Left hindlimb (tissue), 1 donor: ENCODE measurements at regions not wholly inside any gene's neighbourhood (a gene's known extent, or its start where the extent isn't known, plus 50 kb on each side); places are given as distances from the start of the nearest gene placed in this dataset.

Experiments used
- DNase-seq: peaks from one replicate; pipeline ENCODE4 v3.0.0-alpha.2; 2018

DNA sequence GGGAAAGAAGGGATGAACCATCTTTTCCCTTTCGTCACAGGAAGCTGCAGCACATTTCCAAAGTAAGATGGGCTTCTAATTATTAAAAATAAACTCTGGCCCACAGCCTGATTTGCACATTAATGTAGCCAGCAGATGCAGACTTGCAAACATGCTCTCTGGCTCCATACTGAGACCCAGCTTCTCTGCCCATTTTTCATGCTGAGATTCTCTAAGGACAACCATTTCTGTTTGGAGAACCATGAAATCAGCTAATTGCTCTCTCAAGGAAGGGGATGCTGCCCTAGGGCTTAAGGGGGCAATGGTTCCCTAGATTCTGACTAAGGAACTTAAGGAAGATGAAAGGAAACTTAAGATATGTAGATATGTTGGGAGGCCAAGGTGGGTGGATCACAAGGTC is 63.0 kb upstream of the CES5A start:
- no peak for DNase-seq

DNA sequence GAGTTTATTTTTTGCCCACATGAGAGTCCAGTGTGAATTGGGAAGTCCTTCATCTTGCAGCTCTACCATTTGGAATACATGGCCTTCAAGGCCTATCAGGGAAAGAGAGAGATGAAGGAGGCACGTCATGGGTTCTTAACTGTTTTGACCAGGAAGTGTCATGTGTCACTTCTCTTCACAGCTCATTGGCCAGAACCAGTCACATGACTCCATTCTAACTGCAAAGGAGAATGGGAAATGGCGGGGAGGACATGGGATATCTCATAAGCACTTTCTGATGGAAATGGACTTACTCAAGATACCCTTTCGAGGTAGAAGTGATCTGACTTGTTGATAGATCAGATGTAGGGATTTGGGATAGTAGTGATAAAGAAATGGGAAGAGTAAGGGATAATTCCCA is 57.9 kb upstream of the CES5A start:
- DNase-seq, result no peak

DNA sequence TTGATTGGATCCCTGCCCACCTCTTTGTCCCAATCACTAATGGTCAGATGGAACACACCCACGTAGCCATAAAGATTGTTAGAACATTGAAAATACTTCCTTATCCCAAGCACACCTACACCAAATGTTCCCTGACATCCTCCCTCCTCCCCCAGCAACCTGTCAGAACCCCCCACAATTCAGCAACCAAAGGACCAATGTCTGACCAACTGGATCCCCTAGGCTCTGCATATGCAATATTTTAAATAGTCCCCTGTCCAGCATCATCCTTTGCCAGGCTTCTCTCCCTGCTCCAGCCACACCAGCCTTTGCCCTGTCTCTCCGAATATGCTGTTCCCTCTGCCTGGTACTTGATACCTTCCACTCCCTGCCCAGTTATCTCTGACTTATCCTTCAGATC is 54.9 kb upstream of the CES5A start:
- no peak for DNase-seq

DNA sequence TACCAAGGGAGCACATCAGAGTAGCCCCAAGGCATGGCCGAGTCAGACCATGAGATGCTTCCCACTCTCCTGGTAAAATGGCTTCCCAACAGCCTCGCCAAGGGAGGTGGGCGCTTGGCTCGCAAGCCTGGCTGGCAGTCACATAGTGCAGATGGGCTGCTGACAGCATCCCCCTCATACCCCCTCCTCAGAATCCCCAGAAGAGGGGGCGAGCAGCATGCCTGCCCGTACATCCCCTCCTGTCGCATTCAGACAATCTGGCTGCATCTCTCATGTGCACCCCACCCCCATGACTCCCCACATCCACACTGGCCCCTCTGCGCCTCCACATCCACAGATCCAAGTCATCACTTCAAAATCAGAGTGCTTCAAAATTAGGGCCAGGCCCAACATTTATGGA is 54.0 kb upstream of the CES5A start:
- no peak for DNase-seq

DNA sequence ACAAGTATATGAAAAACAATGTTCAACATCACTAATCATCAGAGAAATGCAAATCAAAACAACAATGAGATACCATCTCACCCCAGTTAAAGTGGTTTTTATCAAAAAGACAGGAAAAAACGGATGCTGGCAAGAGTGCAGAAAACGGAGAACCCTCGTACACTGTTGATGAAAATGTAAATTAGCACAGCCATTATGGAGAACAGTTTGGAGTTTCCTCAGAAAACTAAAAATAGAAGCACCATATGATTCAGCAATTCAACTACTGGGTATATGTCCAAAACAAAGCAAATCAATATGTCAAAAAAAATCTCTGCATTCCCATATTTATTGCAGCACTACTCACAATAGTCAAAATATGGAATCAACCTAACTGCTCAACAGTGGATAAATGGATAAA is 50.1 kb upstream of the CES5A start:
- no peak for DNase-seq
